Stimulated activated CD8-positive, alpha-beta memory T cell treated with anti-CD3 and anti-CD28 coated beads, Interleukin-2, amount 100 ng/mL, for 48 hours (primary cell): ENCODE measurements at regions not wholly inside any gene's neighbourhood (a gene's known extent, or its start where the extent isn't known, plus 50 kb on each side); places are given as distances from the start of the nearest gene placed in this dataset.

Experiments
- DNase-seq, 2 donors: peaks; one replicate each; pipeline ENCODE4 v3.0.0-alpha.2; 2020; ENCODE audit warnings: low read depth in 2 of 2

DNA sequence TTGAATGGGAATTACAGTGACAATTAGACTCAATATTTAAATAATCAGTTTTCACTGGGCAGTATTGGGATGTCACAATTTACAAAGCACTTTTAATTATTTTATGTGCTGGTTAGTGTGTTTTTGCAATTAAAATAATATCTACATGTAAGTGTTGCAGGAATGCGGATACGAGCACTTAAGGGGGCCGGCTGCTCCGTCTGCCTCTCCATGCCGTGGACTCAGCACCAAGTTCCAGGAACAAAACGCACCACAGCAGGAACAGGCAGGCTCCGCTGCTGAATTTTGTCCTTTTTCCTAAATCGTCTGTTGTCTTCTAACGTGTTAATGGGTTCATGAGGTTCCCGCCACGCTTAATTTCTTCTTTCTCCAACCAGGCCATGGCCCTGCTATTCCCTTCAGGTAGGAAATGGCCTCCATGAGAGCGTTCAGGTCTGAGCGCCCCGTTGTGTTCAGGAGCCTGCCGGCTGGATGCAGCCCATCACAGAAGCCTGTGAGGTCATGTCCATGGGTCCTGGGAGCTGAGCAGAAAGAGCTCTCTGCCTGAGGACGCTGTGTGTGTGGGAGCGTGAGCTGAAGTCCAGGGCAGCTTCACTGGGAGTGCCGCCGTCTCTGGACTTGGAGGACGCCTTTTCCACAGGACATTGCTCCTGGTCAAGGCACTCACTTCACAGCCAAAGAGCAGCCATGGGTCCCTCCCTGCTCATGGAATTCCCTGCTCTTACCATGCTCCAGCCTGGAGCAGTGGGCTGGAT lies 730.3 kb downstream of the BRD1 start:
- no peak for DNase-seq

DNA sequence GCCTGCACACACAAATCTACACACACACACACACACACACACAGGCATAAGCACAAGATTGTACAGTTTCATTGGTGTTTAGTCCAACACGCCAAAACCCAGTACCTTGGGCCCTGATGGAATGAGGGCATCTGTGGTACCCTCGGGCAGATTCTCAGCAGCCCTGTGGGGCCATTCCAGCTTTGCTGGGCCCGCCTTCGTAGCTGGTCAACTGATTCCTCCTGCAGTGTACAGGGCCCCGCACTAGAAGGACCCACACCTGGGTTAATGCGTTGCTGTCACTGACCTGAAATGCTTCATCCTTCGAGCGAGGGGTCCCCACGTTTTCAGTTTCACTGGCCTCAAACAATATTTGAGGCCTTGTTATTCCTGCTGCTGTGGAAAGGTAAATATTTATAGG lies 731.2 kb downstream of the BRD1 start:
- no peak for DNase-seq

DNA sequence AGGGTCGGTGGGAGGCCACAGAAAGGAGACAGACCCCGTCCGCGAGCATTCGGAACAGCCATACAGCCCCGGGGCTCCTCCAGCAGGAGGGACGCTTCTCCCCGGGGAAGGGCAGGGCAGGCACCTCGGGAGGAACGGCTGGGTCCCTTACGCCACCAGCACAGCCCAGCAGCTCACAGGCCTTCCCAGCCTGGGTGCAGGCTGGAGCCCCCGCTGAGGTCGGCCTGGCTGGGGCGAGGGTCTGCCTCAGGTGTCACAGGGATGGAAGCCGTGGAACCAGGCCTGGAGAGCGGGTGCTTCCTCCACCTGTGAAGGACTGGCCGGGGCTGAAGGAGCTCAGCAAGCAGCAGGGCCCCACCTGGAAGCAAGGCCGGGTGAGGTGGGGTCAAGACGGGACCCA lies 732.3 kb downstream of the BRD1 start:
- no peak for DNase-seq

DNA sequence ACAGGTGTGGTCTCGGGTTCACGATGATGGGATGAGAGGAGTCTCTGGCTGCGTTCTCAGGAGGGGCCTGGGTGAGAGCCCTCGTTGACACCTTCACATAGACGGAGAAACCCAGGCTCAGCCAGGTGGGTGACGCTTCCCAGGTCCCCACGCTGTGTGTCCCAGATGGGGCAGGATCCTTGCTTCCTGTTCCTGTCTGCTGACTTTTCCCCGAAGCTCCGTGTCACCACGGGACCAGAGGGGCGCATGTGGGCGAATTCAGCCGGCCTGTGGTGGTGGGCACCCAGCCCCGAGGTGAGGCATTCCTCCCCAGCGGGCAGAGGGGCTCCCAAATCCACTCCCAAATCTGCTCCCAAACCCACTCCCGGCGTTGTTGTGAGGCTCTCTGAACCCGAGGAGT lies 732.8 kb downstream of the BRD1 start:
- no peak for DNase-seq

DNA sequence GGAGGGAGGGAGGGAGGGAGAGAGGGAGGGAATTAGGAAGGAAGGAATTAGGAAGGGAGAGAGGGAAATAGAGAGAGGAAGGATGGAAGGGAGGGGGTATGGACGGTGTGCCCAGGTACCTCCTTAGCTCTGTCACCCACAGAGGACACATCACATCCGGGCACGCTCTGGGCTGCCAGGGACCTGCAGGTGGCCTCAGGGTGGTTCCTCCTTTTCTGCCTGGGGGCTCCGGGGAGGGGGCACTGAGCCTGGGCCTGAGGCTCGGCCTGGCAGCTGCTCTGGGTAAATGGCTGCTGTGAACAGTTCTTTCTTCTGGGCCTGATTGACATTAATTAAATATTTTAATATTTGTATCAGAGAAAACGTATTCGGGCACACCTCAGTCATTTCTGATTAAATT lies 733.5 kb downstream of the BRD1 start:
- no peak for DNase-seq

DNA sequence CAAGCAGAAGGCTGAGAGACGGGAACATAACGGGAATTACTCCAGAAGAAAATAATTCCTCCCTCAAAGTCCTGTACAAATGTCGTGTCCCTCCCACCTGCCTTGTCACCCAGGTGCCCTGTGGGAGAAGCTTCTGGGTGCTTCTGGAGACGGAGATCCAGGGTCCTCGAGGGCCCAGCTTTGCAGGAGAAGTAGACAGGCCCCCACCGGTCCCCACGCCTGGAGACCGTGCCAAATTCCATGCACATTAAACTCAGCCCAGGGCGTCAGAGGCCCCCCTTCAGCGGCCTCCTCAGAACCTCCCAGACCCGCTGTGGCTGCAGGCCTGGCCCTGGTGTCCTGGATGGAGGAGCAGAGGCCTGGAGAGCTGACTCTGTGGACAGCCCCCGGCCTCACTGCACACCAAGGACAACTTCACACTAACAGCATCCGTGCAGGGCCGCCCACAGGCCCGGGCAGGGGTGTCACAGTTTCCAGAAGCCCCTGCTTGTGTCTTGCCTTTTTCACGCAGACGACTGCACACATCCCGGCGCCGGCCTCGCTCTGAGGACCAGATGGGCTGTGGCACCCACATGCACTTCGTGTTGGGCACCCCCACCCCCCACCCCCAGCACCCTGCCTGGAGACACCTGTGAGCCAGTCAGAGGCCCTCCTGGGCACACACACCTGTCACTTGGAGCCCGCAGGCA lies 734.3 kb downstream of the BRD1 start:
- DNase-seq: no peak

DNA sequence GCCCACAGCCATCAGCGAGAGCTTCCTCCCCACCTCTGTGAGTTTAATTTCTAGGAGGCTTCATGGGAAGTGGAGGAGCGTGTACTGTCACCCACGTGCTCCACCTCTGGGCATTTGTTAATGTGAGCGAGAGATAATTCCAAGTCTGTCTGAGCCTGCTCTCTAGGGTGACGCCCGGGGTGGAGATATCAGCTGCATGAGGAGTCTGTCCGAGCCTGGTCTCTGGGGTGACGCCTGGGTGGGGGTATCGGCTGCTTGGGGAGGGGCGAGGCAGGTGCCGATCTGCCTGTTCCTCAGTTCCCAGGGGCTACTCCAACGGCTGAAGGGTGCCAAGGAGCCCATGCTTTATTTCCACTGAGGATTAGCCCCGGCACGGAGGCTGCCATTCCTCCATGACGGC lies 735.0 kb downstream of the BRD1 start:
- DNase-seq: no peak

DNA sequence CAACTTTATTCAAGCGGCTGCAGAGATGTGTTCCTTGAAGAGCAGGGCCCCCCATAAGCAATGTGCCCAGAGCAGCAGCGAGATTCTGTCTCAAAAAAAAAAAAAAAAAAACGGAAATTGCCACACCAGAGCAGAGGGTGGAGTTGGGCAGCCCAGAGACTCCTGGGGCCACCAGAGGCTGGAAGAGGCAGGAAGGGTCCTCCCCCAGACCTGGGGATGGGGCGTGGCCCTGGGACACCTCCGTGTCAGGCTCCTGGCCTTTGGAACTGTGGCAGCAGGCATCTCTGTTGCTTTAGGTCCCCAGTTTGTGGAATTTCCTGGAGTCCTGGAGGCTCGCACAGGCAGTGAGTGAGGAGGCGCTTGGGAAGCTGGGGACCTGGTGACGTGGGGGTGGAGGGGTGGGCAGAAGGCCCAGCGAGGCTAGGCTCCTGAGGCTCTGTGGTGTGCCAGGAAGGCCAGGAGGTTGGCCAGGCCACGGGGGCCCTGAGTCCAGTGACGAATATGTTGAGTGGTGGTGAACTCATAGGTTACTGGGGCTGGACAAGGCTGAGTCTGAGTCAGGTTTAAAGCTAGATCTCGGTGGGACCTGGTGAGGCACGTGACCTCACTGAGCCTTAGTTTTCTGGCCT lies 735.6 kb downstream of the BRD1 start:
- DNase-seq: no peak

DNA sequence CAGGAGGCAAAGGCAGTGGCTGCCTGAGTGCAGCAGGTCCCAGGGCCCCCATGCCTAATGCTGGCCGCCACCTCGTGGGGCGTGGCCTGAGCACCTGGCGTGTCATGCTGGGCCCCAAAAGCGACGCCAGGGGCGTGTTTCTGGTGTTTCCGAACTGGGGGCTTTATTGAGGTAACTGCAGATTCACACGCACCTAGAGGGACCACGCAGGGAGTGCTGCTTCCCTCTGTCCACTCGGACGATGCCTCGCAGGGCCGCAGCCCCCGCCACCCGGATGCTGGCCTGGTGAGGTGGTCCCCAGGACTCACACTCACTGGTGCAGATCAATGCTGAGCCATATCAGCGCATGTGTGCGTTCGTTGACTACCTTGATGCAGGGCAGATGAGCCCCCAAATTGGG lies 736.2 kb downstream of the BRD1 start:
- no peak for DNase-seq

DNA sequence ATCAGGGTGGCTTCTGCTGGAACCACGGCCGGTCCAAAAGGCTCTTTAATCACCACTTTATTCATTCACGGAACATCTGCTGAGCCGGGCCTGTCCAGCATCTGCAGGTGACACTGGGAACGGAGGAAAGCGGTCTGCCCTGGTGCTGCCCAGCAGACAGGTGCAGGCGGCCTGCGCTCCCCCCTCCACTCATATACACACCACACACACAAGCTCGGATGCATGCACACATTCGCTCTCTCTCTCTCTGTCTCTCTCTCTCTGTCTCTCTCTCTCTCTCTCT lies 736.9 kb downstream of the BRD1 start:
- no peak for DNase-seq

DNA sequence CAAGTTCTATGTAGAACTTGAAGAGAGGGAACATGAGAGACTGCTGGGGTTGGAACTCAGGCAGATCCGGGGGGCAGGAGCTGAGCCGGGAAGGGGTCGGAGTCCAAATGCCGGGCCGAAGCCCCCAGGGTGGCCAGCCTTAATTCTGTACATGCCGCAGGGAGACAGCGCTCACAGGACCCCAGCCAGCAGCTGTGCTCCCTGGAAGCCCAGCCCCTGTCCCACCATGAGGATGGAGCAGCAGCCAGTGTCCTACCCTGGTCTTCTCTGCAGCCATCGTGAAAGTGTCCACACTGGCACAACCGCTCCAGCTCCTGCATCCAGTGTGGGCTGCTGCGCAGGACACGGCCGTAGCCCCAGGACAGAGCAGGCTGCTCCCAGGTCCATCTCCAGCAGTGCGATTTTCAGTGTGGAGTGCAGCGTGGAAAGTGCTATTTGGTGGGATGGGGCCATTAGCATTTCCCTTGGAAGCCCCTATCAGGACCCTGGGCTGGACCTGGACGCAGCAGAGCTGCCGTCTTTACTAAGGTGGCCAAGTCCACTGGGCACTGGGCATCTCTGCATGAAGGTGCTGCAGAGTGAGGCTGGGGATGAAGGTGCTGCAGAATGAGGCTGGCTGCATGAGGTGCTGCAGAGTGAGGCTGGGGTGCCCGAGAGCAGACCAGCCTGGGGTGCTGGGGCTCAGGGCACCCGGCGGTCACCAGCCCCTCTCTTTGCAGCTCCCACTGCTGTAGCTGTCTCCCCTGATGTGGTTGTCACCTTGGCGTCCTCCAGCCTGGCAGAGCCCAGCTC lies 737.4 kb downstream of the BRD1 start:
- DNase-seq: no peak

DNA sequence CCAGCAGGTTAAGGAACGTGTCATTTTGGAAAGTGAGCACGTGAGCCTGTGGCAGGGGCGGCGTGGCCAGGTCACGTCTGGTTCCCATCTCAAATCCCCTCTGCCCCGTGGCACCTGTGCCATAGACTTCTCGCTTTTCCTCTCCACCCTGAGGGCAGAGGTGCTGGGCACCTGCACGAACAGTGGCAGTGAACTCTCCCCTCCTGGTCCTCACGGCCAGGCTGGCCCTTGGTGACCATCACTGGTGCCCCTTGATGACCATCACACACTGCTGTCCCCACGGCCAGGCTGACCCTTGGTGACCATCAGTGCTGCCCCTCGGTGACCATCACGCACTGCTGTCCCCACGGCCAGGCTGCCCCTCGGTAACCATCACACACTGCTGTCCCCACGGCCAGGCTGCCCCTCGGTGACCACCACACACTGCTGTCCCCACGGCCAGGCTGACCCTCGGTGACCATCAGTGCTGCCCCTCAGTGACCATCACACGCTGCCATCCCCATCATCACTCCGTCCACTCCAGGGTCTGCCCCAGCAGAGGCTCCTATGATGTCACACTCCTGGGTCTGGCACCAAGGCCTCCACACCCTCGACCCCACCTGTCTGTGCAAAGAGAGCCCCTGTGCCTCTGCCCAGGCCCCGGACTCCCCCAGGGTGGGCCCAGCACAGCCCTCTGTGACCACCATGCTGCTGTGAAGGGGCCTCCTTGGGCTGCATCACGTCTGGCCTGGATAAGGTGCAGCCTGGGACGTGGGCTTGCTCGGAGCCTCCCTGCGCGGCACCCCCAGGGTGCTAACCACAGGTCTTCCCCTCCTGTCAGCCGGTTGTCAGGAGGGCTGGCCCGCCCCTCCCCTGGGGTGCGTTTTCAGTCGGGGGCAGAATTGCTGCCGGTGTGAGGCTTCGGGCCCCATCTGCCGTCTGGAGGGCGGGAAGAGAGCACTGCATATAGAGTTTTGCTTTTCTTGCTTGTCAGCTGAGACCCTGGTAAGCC lies 738.6 kb downstream of the BRD1 start:
- DNase-seq: no peak

DNA sequence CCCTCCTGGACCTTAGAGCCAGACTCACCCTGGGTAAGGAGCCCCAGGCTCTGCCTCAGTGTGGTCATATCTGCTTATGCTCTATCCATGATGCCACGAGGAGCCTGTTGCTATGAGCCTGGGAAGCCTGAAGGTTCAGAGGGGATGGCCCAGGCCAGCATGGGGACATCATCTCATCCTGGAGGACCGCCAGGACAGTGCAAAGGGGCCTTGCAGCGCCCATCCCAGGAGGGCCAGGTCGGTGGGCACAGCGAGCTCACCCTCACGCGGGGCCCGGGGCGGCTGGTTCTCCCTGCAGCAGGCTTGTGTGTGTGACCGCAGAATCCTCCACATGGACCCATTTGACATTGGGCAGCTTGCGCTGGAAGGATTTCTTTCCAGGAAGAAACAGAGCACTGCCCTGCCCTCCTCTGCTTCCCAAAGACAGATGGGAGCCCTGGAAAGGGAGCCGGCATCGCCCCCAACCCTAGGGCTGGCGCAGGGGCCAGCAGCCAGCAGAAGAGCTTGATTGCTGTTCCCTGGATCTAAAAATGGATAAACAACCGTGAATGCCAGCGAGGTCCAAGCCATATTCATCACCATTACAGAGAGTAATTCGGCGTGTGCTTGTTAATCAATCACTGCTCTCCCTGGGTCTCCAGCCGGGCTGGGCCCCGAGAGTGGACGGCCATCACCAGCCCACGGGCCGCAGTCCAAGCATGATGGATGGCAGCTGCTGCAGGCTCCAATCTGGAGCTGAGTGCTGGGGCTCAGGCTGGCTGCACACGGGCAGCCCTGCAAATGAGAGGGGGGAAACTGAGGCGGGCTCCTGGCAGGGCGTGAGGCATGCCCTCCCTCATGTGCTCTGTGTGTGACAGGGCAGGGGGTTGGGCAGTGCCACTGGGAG lies 739.7 kb downstream of the BRD1 start:
- DNase-seq: no peak

DNA sequence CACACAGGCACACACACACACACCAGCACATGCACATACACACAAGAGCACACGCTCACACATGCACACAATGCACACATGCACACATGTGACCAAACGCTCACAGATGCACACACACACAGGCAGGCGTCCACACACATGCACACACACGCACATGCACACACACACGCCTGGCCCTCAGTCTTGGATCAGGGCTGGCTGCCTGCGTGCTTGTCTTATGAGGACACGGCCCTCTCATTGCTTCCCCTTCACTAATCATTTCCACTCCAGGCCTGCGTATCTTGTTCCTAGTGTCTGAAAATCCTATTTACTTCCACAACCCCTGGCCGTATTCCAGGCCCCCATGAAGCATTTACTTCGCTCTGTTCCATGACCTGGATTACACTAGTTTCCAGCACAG lies 740.5 kb downstream of the BRD1 start:
- no peak for DNase-seq

DNA sequence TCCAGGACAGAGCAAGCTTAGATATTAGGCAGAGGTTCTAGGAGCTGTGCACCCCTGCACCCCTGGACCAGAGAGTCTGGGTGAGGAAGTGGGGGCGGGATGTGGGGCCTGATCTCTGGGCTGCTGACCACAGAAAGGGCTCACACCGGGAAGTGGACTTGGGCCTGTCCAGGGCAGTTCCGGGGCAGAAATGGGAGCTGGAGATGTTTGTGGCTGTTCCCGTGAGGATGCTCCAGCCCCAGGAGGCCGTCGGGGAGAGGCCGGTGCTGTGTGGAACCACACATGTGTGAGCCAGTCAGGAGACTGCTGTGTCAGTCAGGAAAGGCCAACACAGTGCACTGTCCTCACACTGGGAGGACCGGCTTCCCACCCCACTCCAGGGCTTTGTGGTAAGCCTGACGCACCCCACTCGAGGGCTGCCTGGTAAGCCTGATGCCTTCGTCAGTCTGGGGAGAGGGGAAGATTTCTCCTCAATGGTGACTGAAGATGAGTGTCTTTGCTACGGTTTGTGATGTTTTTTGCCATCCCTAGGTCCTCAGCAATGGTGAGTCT lies 741.0 kb downstream of the BRD1 start:
- DNase-seq: no peak

DNA sequence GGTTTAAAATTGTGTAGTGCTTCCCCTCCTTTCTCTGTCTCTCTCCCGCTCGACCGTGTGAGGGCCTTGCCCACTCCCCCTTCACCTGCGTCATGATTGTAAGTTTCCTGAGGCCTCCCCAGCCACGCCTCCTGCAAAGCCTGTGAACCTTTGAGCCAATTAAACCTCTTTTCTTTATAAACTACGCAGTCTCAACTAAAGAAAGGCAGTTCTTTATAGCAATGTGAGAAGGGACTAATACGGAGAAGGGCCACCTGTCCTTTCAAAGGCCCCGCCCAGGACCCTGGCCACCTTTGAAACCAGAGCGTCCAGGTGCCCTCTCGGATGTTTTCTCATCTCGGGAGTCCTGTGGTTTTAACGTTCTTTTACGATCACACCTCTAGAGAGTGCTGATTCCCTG lies 741.5 kb downstream of the BRD1 start:
- DNase-seq: no peak

DNA sequence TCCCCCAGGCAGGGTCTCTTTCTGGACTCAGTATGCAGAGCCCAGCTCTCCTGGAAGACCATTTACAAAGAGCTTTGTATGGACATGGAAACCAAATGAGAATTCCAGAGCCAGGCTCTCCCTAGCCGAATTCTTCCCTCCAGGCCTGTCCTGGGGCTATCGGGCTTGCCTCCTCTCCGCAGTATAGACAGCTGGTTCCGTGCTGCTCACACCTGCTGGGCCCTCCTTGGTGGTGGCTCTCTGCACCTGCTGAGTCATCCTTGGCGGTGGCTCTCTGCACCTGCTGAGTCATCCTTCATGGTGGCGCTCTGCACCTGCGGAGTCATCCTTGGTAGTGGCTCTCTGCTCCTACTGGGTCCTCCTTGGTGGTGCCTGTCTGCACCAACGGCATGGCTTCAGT lies 743.5 kb downstream of the BRD1 start:
- no peak for DNase-seq

DNA sequence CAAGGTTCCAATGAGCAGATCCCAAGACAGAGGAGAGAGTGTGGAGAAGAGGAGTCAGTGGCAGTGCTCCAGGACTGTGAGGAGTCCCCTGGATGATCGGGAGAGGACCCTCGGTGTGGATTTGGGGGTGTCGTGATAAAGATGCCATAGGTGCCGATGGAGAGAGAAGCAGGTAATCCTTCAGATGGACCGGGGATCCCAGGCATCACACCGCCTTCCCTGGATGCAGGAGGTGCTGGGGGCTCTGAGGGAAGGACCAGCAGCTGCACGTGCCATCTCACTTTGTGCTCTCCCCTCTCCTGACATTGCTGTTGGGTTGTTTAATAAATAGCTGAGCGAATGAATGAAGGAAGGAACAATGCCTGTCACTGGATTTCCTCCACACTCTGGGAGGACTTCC lies 744.1 kb downstream of the BRD1 start:
- no peak for DNase-seq

DNA sequence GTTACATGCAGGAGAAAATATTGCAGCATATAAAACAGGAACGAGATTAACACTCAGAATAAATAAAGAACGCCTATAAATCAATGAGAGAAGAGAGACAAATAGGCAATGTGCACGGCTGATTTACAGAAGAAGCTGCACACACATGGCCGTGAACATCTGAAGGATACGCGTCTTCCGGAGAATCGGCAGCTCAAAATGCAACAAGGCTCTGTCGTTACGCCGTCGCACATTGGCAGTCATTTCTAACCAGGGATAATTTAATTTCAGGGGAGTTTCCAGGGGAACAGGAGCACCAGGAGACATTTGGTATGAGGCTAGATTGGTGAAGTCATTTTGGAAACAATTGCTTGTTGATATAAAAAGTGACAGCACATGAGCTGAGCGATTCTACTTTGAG lies 745.2 kb downstream of the BRD1 start:
- no peak for DNase-seq

DNA sequence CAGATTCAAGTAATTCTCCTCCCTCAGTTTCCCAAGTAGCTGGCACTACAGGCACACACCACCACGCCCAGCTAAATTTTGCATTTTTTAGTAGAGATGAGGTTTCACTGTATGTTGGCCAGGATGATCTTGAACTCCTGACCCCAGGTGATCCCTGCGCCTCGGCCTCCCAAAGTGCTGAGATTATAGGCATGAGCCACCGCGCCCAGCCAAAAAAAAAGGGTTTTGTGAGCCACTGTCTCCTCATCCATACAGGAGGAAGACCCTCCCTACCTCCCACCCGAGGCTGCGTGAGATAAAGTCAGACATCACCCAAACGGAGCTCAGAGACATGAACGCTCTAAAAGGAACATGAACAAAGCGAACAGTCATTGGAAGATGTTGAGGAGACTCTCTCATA lies 745.7 kb downstream of the BRD1 start:
- DNase-seq: no peak
